Peyer's patch (tissue), 4 donors: ENCODE measurements at regions not wholly inside any gene's neighbourhood (a gene's known extent, or its start where the extent isn't known, plus 50 kb on each side); places are given as distances from the start of the nearest gene placed in this dataset.

Experiments used
- POLR2A ChIP-seq, 2 donors: fragments of 450-650 bp; IDR thresholded peaks; one replicate each; pipeline ENCODE4 v1.5.1; 2017; ENCODE audit warnings: antibody characterized with exemption in 2 of 2, mild to moderate bottlenecking in 2 of 2, moderate library complexity in 2 of 2
- TF ChIP-seq, protein P1 (sequence below), 6 experiments: fragments of 450-650 bp in 4 of 6; fragments of 200-600 bp in 2 of 6; sonication (generic) in 1 of 6; IDR thresholded peaks; one replicate each; pipeline ENCODE4 v1.5.1; 2017 to 2019; ENCODE audit warnings: antibody characterized with exemption in 6 of 6, mild to moderate bottlenecking in 3 of 6, moderate library complexity in 1 of 6

DNA sequence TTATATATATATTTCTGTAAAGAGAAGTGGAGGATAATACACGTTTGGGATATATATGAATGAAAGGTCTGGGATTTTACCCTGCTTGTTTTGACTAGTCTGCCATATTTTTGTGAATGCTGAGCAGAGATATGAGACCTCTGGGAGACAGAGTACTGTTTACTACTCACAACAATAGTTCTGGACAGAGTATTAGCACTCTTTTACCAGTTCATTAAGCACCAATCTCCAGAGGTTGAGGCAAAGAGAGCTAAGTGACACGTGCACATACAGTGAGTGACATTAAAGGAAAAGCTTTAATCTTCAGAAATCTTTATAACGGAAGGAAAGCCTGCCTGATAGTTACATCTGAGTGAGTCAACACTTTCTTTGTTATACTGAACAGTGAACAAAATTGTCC, 1452.7 kb upstream of the TENM3 start:
- TF ChIP-seq, protein P1, sequence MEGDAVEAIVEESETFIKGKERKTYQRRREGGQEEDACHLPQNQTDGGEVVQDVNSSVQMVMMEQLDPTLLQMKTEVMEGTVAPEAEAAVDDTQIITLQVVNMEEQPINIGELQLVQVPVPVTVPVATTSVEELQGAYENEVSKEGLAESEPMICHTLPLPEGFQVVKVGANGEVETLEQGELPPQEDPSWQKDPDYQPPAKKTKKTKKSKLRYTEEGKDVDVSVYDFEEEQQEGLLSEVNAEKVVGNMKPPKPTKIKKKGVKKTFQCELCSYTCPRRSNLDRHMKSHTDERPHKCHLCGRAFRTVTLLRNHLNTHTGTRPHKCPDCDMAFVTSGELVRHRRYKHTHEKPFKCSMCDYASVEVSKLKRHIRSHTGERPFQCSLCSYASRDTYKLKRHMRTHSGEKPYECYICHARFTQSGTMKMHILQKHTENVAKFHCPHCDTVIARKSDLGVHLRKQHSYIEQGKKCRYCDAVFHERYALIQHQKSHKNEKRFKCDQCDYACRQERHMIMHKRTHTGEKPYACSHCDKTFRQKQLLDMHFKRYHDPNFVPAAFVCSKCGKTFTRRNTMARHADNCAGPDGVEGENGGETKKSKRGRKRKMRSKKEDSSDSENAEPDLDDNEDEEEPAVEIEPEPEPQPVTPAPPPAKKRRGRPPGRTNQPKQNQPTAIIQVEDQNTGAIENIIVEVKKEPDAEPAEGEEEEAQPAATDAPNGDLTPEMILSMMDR (IDR thresholded peaks at IDR 0.05) = no peak
- TF ChIP-seq POLR2A (IDR thresholded peaks at IDR 0.05) = no peak
